ENCODE measurements at regions not wholly inside any gene's neighbourhood (a gene's known extent, or its start where the extent isn't known, plus 50 kb on each side); places are given as distances from the start of the nearest gene placed in this dataset. TPM values are rescaled to one million over a fixed set of nuclear protein-coding genes. Genes with fewer than 3 reads are reported as not detected.
A peak's percentile ranks its signal among the peaks of the same experiment; 100 is the strongest.

GRCh38 chr13:103130146-103130545 lies 63.9 kb upstream of the SLC10A2 start:
- no peaks in the 10 kb centered on the region for H4K20me1 ChIP-seq (ENCODE audit: insufficient read depth, low read length)
- ChIA-PET POLR2A (no interaction called here), CTCF (ENCODE audit: unreplicated experiment) (no interaction called here)
- no TSS peak for BruUV-seq (replicated peaks)
- H3K36me3 ChIP-seq (ENCODE audit: insufficient read depth, low read length), result no peaks in the 10 kb centered on the region
- H3K9me3 ChIP-seq (ENCODE audit: low read length), result no peaks in the 10 kb centered on the region
- H3K9me2 ChIP-seq (ENCODE audit: insufficient read depth, low read length), result no peaks in the 10 kb centered on the region
- H2AFZ ChIP-seq (ENCODE audit: low read length), result peak overlapping the region; percentile 69; the same call in 1 of the 2 replicates
- intact Hi-C loops (cut with micrococcal nuclease; ENCODE audit: unreplicated experiment), result no loop called here
- peaks cover 7% of the 10 kb centered on the region for H3K4me1 ChIP-seq (ENCODE audit: insufficient read depth, low read length, poor library complexity, severe bottlenecking)
- no peaks in the 10 kb centered on the region for H3K79me2 ChIP-seq (ENCODE audit: insufficient read depth, low read depth, low read length)
- no peak overlapping the region for H3K27ac ChIP-seq (ENCODE audit: low read depth, low read length, poor library complexity, severe bottlenecking)
- TF ChIP-seq EZH2phosphoT487 (IDR thresholded peaks at IDR 0.05; ENCODE audit: borderline replicate concordance, low read depth, low read length) (no peak), CTCF (conservative IDR thresholded peaks at IDR 0.05; ENCODE audit: low read length) (no peak)
- H3K4me2 ChIP-seq (ENCODE audit: low read length), result no peak overlapping the region
- H3K4me3 ChIP-seq (ENCODE audit: low read depth, low read length, poor library complexity, severe bottlenecking), result no peak overlapping the region
- no peak for DNase-seq (ENCODE audit: low spot score)

Small RNAs in the stretch of these regions (small RNA-seq; reads per million reads assigned to genes)
- gene RF00402, result not detected
- gene RF02090, result not detected
- not detected for gene RF02091
- 0.21 reads per million for gene RNA5SP38

Data from OCI-LY7 (cell line).